ENCODE measurements at regions not wholly inside any gene's neighbourhood (a gene's known extent, or its start where the extent isn't known, plus 50 kb on each side); places are given as distances from the start of the nearest gene placed in this dataset.

GRCh38 chr5:7066471-7067235, 329.3 kb upstream of the ADCY2 start:
- TF ChIP-seq POLR2A (IDR thresholded peaks at IDR 0.05) (no peak), CTCF (IDR thresholded peaks at IDR 0.05) (no peak)
